ENCODE measurements at regions not wholly inside any gene's neighbourhood (a gene's known extent, or its start where the extent isn't known, plus 50 kb on each side); places are given as distances from the start of the nearest gene placed in this dataset.
"Not testable (repeated sequence)": the region's sequence is repeated elsewhere in the genome, so short reads cannot be mapped to it uniquely, and the experiment has no call there.

DNA sequence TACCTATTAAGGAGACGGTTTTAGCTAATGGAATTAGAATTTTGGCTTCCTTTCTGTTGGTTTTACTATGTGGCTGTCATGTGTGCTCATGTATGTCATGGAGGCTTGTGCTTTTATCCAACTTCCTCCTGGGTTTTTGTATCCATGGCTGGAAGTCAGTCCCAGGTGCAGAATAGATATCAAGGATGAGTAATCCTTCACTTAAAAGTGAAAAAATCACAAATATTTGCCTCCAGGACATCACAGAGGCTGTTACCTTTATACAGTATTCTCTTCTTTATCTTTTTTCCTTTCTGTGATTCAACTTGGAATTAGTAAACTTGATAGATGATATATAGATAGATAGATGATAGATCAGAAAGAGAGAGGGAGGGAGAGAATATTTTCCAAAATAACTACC lies 706.8 kb downstream of the GALC start:
- no peak for DNase-seq

DNA sequence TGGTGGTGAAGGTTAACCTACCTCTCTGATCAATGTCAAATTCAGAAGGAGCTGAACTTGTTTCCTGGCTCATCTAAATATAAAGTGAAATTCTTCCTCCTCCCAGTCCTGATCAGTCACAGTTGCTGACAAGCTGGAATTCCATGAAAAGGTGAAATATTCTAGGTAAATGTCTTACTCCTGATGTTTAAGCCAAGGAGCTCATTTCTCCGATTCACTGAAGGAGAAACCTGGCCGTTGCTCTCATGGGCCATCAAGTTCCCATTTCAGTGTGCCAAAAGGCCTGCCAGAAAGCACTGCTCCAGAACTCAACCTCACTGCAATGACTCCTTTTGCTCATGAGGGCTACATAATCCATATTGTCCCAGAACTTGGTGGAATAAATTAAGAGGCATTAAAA lies 707.5 kb downstream of the GALC start:
- no peak for DNase-seq

DNA sequence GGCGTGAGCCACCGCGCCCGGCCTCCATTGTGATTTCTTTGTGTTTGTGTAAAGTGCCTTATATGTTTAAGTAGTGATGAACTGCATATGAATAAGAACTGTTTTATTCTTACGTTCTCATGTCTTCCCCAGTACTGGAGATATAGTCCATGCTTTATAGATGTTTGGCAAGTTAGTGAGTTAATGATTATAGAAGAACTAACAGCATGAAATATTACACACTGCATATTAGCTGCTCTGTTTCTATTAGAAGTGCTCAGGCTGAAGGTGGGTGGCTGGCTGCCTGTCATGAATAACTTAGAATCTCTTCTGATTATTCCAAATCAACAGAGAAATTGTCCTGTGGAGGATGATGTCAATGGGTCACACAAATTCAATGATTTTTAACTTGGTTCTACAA lies 709.4 kb downstream of the GALC start:
- no peak for DNase-seq

DNA sequence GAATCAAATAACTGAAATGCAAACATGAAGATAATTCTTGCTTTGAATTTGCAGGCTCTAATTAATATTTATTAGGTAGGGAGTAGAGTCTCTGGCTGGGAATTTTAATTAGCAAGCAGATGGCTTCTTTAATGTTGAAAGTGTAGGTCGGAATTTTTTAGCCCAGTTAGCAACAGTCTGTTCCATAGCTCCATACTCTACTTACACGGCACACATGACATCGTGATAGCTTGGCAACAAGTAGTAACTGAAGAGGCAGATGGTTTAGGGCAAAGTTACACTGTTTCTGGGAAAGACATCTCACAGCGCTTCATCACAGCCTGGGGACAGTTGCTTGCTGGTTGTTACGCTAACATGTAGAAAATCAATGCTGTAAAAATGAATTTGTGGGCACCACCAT lies 710.7 kb downstream of the GALC start:
- DNase-seq = no peak

DNA sequence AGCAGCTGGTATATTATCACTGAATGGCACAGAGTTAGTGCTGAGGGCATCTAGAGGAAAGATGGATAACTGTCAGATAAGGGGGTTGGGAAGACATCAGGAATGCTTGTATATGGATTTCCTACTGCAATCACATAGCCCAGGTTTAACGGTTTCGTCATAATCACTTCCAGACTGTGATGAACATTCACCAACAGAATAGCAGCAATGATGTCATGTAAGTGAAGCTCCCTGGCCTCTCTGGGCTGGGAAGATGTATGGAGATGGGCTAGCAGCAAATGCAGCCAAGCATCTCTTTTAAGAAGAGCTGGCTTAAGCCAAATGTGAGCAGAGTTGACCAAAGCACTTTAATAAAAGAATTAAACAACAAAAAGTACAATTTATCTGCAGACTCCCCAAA lies 714.6 kb downstream of the GALC start:
- DNase-seq = no peak

DNA sequence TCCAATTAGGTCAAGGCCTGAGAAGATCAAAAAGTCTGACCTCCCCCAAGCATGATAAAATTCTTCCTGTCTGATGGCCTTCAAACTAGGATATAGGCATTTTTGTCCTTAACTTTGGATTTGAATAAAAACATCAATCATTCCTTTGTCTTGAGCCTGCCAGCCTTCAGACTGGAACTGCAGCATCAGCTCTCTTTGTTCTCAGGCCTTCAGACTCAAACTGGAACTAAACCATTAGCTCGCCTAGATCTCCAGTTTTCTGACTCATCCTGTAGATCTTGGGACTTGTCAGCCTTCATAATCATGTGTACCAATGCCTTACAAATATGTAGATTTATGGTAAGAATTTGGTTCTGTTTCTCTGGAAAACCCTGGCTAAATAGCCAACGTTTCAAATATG lies 721.7 kb downstream of the GALC start:
- DNase-seq = no peak

DNA sequence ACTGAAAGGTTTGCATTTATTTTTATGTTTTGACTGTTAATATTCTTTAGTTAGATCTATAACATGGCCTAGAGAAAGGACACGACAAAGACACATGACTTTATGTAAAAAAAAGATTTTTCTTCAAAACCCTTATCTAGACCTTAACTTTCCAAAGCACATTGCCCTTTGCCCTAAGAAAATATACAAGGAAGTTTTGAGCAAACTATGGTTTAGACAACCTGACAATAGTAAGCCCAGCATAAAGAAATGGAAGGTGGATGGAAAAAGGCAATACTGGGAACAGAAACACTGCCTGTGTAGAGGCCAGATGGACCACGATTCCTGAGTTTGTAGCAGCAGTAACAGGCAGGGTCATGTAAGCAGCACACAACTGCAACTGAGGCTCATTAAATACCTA lies 724.0 kb downstream of the GALC start:
- DNase-seq = no peak

DNA sequence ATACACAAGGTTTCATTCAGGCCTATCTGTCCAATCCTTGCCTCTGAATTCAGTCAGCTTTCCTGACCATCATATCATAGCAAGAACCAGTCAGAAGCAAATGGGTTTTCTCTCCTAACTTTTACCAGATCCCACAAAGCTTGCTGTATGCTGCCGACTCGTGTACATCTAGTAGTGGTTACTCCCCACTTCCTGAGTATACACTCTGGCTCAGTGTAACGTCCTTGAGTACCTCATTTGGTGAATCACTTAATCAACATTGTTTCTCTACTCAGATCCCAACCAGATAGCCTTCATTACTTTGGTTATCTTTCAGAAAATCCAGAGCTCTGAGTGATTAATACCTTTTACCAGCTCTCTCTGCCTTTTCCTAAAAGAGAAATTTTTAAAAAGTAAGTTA lies 728.2 kb downstream of the GALC start:
- no peak for DNase-seq

DNA sequence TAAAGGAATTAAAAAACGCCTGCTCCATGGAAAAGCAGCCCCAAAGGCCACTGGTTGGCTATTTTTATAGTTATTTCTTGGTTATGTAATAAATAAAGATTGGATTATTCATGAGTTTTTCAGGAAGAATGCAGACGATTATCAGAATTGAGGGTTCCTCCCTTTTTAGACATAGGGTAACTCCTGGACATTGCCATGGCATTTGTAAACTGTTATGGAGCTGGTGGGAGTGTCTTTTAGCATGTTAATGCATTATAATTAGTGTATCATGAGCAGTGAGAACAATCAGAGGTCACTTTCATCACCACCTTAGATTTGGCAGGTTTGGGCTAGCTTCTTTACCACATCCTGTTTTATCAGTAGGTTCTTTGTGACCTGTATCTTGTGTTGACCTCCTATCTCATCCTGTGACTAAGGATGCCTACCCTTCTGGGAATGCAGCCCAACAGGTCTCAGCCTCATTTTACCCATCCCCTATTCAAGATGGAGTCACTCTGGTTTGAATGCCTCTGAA lies 728.7 kb downstream of the GALC start:
- DNase-seq = no peak

DNA sequence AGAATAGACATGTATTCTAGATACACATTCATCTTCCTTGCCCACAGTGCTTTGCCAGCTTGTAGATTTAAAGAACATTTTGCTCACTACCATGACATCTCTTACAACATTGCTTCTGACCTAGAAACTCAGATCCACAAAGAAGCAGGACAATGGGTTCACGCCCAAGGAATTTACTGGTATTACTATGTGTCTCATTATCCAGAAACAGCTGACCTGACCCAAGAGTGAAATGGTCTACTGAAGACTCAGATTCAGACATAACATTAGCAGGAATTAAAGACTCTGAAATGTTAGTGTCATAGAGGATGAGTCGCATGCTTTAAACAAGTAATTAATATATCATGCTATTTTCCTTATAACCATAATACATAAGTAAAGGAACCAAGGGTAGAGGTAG lies 731.4 kb downstream of the GALC start:
- DNase-seq = no peak

DNA sequence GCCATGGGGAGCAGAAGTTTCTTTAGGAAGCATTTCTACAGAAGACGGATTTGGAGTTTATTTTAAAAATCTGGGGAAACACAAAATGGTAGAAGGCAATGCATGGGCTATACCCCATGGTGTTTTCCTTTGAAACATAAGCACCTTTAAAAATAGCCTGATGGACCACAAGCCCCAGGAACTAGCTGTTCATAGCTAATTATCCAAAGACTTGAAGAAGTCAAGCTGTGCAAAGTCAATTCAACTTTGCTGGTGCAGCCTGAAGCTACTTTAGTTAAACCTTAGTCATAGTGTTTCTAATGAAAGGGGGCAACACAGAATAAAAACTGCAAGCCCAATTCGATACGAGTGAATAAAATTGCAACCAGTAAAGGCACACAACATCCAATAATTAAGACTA lies 732.5 kb downstream of the GALC start:
- no peak for DNase-seq

DNA sequence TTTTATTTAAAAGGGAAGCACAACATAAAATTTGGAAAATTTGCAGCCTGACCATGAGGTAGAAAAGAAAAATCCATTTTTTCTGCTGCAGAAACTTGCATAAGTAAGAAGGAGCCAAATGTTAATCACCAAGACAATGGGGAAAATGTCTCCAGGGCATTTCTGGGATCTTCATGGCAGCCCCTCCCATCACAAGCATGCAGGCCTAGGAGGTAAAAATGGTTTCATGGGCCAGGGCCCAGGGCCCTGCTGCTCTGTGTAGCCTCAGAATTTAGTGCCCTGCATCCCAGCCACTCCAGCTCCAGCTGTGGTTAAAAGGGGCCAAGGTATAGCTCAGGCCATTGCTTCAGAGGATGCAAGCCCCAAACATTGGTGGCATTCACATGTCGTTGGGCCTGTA lies 735.6 kb downstream of the GALC start:
- DNase-seq = no peak

DNA sequence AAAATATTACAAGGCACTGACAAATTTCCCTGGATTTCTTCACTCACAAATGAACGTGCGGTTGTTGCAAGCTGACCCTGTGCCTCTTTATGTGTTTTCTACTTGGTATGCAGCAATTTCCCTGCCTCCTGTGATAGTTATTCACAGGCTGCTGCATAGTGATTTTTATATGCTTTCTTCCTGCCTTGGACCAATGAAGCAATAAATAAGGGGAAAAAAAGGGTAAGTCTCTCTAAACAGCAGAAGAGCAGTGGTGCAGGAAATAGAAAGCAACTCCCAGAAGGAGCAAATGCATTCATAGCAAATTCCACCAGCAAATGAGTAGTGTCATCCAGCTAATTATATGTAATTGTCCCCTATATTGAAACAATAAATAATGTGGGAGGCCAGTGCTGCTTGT lies 737.9 kb downstream of the GALC start:
- DNase-seq = no peak

DNA sequence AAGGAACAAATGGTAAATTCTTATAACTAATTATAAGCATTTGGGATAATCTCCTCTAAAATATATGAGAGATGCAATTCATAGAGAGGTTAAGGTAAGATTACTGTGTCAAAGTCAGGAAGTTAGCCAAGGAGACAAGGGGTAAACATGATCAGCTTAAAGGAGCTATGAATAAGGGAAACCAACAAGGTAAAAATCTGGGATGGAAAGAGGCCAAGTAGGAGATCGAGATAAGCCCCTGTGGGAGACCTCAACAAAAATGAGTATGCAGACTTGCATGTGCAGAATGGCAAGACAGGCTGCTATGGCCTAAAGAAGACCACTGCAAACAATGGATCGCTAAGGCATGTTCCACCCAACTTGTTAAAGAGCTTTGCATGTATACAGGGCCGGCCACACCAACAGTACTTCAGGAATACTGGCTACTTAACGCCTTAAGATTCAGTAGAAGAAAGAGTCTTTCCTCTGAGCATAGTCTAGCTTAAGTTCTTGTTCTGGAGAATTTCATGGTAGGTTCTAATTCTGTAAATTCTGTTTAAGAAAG lies 738.6 kb downstream of the GALC start:
- no peak for DNase-seq

DNA sequence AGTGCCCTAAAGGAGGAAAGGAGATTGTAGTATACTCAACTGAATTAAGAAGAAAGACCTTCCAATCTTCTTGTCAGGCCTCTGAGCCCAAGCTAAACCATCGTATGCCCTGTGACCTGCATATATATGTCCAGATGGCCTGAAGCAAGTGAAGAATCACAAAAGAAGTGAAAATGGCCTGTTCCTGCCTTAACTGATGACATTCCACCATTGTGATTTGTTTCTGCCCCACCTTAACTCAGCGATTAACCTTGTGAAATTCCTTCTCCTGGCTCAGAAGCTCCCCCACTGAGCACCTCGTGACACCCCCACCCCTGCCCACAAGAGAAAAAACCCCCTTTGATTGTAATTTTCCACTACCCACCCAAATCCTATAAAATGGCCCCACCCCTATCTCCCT lies 739.2 kb downstream of the GALC start:
- not testable (repeated sequence) for DNase-seq

DNA sequence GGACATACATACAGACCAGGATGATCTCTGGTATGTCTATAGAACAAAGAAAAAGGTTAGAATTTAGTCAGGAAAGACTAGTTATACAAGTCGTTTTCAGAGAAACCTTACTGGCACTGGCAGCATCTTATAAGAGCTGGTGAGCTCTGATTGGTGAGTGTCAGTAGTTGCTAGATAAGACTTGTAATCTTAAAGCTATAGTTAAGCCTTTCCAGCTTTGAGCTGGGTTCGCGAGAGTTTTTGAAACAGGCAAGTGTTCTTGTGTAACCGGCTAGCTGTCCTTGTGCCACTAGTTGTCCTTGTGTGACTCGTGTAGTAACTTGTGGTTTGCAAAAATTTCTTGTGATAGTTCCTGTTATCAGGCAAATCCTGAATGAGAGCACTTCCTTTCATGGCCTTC lies 740.9 kb downstream of the GALC start:
- DNase-seq = no peak

DNA sequence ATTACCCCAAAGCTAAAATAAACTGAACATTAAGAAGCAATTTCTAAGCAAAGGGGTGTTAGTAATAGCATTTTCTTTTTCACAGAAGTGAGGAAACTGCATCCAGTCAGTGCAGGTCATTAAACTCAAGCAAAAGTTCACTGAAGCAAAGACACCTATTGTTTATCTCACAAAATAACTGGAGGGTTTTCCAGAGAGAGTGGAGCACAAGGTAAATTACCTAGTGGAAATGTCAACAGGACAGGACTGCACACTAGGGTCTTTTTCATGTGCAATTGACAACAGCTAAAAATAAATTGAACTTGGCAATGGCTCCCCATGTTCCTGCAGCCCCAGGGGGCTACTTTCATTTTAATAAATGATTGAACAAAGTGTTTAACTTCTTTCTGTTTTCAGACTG lies 742.0 kb downstream of the GALC start:
- no peak for DNase-seq

DNA sequence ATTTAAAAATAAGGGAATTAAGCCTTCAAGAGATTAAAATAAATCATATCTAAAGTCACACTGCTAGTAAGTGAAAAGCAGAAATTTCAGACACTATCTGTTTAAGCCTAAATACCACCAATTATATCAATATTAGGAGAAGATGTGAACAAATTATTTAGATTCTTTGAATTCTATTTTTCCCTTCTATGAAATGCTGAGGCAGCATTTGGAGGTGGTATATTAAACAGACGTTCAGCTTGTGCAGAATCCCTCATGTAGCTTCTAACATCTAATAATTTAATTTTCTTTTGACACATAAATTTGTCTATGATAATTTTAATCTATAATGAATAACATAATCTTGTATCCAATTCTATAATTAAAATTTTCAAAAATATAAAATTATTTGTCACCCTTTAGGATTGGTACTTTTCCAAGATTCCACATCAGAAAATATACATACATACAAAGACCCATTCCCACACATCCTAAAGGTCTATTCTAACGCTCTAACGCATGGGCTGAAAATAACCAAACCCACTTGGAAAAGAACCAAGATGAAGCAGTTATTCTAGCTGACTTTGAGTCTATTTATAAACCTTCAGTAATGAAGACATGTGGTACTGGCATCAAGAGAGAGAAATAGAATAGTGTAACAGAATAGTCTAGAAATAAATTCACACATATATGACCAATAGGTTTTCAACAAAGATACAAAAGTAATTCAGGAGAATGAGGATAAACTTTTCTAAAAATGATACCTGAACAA lies 751.8 kb downstream of the GALC start:
- no peak for DNase-seq

DNA sequence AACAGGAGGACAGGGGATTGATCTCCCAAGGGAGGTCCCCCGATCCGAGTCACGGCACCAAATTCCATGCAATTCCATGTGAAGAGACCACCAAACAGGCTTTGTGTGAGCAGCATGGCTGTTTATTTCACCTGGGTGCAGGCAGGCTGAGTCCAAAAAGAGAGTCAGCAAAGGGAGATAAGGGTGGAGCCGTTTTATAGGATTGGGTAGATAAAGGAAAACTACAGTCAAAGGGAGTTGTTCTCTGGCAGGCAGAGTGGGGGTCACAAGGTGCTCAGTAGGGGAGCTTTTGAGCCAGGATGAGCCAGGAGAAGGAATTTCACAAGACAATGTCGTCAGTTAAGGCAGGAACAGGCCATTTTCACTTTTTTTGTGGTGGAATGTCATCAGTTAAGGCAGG lies 752.7 kb downstream of the GALC start:
- DNase-seq = not testable (repeated sequence)

DNA sequence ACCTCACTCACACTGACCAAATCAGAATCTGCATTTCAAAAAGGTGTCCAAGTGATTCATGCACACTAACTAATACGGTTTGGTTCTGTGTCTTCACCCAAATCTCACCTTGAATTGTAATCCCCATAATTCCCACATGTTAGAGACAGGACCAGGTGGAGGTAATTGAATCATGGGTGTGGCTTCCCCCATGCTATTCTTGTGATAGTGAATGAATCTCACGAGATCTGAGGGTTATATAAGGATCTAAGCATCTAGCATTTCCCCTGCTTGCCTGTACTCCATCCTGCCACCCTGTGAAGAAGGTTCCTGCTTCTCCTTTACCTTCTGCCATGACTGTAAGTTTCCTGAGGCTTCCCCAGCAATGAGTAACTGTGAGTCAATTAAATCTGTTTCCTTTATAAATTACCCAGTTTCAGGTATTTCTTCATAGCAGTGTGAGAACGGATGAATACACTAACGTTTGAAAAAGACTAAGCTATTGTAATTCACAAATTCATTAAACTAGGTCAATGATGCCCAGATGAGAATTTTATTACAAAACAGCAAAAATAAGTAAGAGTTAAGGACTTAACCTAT lies 759.1 kb downstream of the GALC start:
- no peak for DNase-seq

DNA sequence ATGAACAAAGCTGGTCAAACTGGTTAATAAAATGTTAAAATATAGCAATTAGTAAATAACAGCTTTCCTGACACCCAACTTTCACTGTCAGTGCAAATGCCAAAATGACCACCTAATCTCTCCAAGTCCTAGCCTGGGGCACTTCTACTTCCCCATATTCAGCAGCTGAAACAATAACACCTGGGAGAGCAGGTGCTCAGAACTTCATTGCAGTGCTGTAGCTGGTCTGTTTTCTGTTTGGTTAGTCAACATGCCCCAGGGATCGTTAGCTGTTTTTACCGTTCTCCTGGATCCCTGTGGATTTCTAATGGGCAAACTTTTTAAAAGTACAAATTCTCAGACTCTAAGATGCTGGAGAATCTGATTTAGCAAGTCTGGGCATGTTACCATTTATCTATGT lies 759.7 kb downstream of the GALC start:
- no peak for DNase-seq

DNA sequence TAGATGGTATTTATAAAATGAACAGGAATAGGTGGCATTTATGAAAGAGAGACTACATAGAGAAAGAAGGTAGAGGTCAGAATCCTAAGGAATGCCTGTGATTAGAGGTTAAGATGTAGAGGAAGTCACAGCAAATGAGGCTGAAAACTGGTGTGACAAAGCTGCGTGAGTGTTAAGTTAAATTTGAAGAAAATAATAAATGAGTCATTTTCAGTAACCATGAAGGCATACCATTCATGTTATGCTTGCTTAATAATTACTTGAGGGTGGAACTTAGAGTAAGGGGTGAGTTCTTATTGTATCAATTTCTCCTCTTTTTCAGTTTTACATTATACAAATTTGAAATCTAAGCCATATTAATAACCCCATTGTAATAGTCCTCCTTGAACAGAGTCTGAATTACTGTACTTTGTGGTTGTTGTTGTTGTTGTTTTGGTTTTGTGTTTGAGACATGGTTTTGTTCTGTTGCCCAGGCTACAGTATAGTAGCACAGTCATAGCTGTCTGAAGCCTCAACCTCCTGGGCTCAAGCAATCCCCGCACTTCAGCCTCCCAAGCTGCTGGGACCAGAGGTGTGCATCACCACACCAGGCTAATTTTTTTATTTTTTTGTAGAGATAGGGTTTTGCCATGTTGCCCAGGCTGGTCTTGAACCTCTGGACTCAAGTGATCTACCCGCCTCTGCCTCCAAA lies 761.5 kb downstream of the GALC start:
- no peak for DNase-seq

DNA sequence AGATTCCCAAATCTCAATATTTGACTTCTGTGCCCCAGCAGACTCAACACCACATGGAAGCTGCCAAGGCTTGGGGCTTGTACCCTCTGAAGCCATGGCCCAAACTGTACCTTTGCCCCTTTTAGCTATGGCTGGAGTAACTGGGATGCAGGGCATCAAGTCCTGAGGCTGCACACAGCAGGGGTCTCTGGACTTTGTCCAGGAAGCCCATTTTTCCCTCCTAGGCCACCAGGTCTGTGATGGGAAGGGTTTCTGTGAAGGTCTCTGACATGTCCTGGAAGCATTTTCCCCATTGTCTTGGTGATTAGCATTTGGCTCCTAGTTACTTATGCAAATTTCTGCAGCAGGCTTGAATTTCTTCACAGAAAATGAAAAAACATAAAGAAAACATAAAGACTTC lies 762.3 kb downstream of the GALC start:
- DNase-seq = no peak

DNA sequence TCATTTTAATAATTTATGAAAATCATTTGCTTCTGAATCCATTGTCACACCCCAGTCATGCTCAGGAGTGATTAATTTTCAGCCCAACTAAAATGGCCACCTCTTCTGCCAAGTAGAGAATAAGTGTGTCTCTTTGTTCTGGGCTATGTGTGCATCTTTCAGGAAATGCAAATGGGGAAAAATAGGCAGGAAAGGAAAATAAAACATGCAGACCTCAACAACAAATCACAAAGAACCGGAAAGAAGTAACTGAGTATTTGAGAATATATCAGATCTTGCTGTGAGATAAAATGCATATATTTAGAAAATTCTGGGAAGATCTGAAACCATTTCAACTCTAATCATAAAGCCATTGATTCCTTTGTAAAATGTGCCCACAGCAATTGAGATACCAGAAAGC lies 763.9 kb downstream of the GALC start:
- DNase-seq = no peak
